Endodermal cell (in vitro differentiated cells): ENCODE measurements at regions not wholly inside any gene's neighbourhood (a gene's known extent, or its start where the extent isn't known, plus 50 kb on each side); places are given as distances from the start of the nearest gene placed in this dataset.

Experiments used
- DNase-seq: peaks from one replicate; pipeline ENCODE4 v3.0.0-alpha.2; 2017
- H3K27ac ChIP-seq: 2 replicates; pipeline ENCODE4 v1.5.1; 2013; ENCODE audit warnings: mild to moderate bottlenecking, low read depth, low read length, moderate library complexity
- H3K27me3 ChIP-seq: 2 replicates; pipeline ENCODE4 v1.6.1; 2013; ENCODE audit warnings: mild to moderate bottlenecking, low read length, moderate library complexity; ENCODE audit not compliant: insufficient read depth, control insufficient read depth, poor library complexity, severe bottlenecking
- H3K36me3 ChIP-seq: 2 replicates; pipeline ENCODE4 v1.7.0; 2013; ENCODE audit warnings: mild to moderate bottlenecking, low read length, moderate library complexity; ENCODE audit not compliant: control insufficient read depth, insufficient read depth
- H3K4me1 ChIP-seq: one replicate; pipeline ENCODE4 v1.7.0; 2013; ENCODE audit warnings: low read length; ENCODE audit not compliant: control insufficient read depth, insufficient read depth
- H3K4me3 ChIP-seq: 2 replicates; pipeline ENCODE4 v1.5.1; 2013; ENCODE audit warnings: mild to moderate bottlenecking, low read length, moderate library complexity
- H3K9ac ChIP-seq: 2 replicates; pipeline ENCODE4 v1.6.1; 2013; ENCODE audit warnings: mild to moderate bottlenecking, low read length, moderate library complexity; ENCODE audit not compliant: poor library complexity, severe bottlenecking; ENCODE audit errors: extremely low read depth
- H3K9me3 ChIP-seq: 2 replicates; pipeline ENCODE4 v1.6.1; 2013; ENCODE audit warnings: mild to moderate bottlenecking, low read length, moderate library complexity; ENCODE audit not compliant: control insufficient read depth
- H3K27ac Mint-ChIP-seq: 2 replicates; pipeline ENCODE4 v1.8.0; 2020; ENCODE audit warnings: mixed read lengths
- H3K27me3 Mint-ChIP-seq: 2 replicates; pipeline ENCODE4 v1.8.0; 2021; ENCODE audit warnings: mild to moderate bottlenecking, mixed read lengths; ENCODE audit not compliant: insufficient read depth
- H3K36me3 Mint-ChIP-seq: 2 replicates; pipeline ENCODE4 v1.8.0; 2020; ENCODE audit warnings: low read depth, mixed read lengths
- H3K4me1 Mint-ChIP-seq: 2 replicates; pipeline ENCODE4 v1.8.0; 2020; ENCODE audit warnings: mixed read lengths
- H3K4me3 Mint-ChIP-seq: 2 replicates; pipeline ENCODE4 v1.8.0; 2020; ENCODE audit warnings: mild to moderate bottlenecking, moderate library complexity, mixed read lengths
- H3K9me3 Mint-ChIP-seq: 2 replicates; pipeline ENCODE4 v1.8.0; 2020; ENCODE audit warnings: mild to moderate bottlenecking, mixed read lengths
- CTCF ChIP-seq: fragments of 200-600 bp; sonication (generic); conservative IDR thresholded peaks from 2 replicates; pipeline ENCODE4 v1.5.0; 2021; ENCODE audit warnings: antibody characterized with exemption, mild to moderate bottlenecking
- WGBS, 2 experiments: methylation state at CpG; one replicate each; pipeline versions ENCODE4 v1.1.5 to v1.1.7; 2013; ENCODE audit warnings: missing lambda C conversion rate in 2 of 2, mixed read lengths in 1 of 2; ENCODE audit not compliant: insufficient coverage in 1 of 2, insufficient read length in 1 of 2; 5-methylcytosine and 5-hydroxymethylcytosine counted together

- whole genome bisulfite sequencing, 2 experiments, result 38% methylated on average over 3 of the region's 3 CpGs; no CpG with 5 or more reads in 1 of the 2 experiments
Measured at GRCh38 chr6:149202952-149203351, 114.6 kb upstream of the TAB2 start.

DNA sequence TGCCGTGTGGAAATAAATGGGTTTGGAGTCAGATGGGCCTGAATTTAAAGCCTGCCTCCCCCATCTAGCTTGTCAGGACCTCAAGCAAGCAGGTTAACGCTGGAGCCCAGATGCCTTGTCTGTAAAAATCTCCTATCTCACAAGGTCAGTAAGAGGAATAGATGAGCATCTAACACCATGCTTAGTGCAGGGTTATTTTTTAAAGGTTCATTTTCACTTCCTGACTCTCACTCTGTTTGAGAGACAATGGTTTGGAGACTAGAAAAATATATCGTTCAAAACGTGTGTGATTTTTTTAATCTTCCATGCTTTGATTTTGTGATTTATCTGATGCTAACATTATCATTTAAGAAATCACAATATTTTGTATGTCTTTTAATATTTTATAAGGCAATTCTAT, 114.0 kb upstream of the TAB2 start:
- DNase-seq, result no peak
- 87 to 100% methylated on average over 1 to 4 of the region's 4 CpGs for WGBS, 2 experiments
- no peak for TF ChIP-seq CTCF
- no peaks in the 10 kb centered on the region for H3K36me3 Mint-ChIP-seq
- peaks cover 15% of the 10 kb centered on the region for H3K9me3 ChIP-seq
- no peak overlapping the region for H3K27ac ChIP-seq
- peaks cover 10% of the 10 kb centered on the region for H3K4me1 Mint-ChIP-seq
- peaks cover 11% of the 10 kb centered on the region for H3K9me3 Mint-ChIP-seq
- no peaks in the 10 kb centered on the region for H3K36me3 ChIP-seq
- no peaks in the 10 kb centered on the region for H3K27me3 ChIP-seq
- H3K27me3 Mint-ChIP-seq, result peaks cover 3% of the 10 kb centered on the region
- no peak overlapping the region for H3K4me3 ChIP-seq
- H3K27ac Mint-ChIP-seq, result no peak overlapping the region
- no peak overlapping the region for H3K4me3 Mint-ChIP-seq
- no peak overlapping the region for H3K9ac ChIP-seq
- H3K4me1 ChIP-seq, result peaks cover 5% of the 10 kb centered on the region

More at GRCh38 chr6:149202952-149203351, 114.6 kb upstream of the TAB2 start:
- DNase-seq, result peak; percentile 56
- no peaks in the 10 kb centered on the region for H3K27me3 ChIP-seq
- Mint-ChIP-seq H3K9me3 (peaks cover 11% of the 10 kb centered on the region), H3K27ac (no peak overlapping the region), H3K4me1 (peaks cover 10% of the 10 kb centered on the region), H3K4me3 (no peak overlapping the region), H3K36me3 (no peaks in the 10 kb centered on the region), H3K27me3 (peaks cover 3% of the 10 kb centered on the region)
- H3K9ac ChIP-seq, result no peak overlapping the region
- peaks cover 15% of the 10 kb centered on the region for H3K9me3 ChIP-seq
- peaks cover 5% of the 10 kb centered on the region for H3K4me1 ChIP-seq
- H3K27ac ChIP-seq, result no peak overlapping the region
- no peak for TF ChIP-seq CTCF
- H3K4me3 ChIP-seq, result no peak overlapping the region
- H3K36me3 ChIP-seq, result no peaks in the 10 kb centered on the region

DNA sequence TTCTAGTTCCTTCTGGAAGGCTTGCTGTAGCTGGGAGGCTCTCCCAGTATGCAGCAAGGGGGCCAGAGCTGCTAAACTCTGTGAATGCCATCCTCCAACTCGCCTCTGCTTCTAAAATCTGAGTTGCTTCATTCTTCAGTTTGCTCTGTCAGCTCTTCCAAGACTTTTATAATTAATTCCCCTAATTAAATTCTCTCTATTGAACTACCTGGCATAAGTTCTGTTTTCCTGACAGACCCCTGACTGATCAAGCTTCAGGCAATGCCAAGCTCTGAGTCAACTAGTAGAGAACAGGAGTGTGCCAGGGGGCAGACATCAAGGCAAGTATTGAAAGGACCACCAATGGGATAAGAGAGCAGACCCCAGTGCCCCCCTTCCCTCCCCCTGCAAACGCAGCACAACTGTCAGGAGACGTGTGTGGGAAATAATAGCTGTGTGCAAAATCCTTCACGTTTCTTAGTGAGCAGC, 109.3 kb upstream of the TAB2 start:
- H3K4me3 ChIP-seq, result no peak overlapping the region
- Mint-ChIP-seq H3K9me3 (no peaks in the 10 kb centered on the region), H3K27ac (no peak overlapping the region), H3K4me3 (no peak overlapping the region), H3K4me1 (peaks cover 11% of the 10 kb centered on the region), H3K36me3 (no peaks in the 10 kb centered on the region), H3K27me3 (peaks cover 3% of the 10 kb centered on the region)
- WGBS, 2 experiments, result 91% methylated on average over 4 of the region's 4 CpGs; no CpG with 5 or more reads in 1 of the 2 experiments
- DNase-seq, result no peak
- no peak overlapping the region for H3K27ac ChIP-seq
- no peak overlapping the region for H3K9ac ChIP-seq
- H3K27me3 ChIP-seq, result no peaks in the 10 kb centered on the region
- no peaks in the 10 kb centered on the region for H3K36me3 ChIP-seq
- H3K4me1 ChIP-seq, result peaks cover 3% of the 10 kb centered on the region
- H3K9me3 ChIP-seq, result no peaks in the 10 kb centered on the region
- TF ChIP-seq CTCF, result no peak
